ENCODE measurements at regions not wholly inside any gene's neighbourhood (a gene's known extent, or its start where the extent isn't known, plus 50 kb on each side); places are given as distances from the start of the nearest gene placed in this dataset.

GRCh38 chr10:52455098-52455497 lies 141.0 kb downstream of the DKK1 start:
- Histone ChIP-seq H4K5ac (ENCODE audit: low read depth, low read length) (peak overlapping the region; percentile 94), H2AK9ac (replicated peaks; ENCODE audit: low read depth, low read length, poor library complexity) (peak overlapping the region; percentile 31), H2BK20ac (ENCODE audit: low read depth, low read length) (peak overlapping the region; percentile 85), H3K4me3 (ENCODE audit: insufficient read depth, low read depth, low read length) (no peak overlapping the region), H3K56ac (ENCODE audit: extremely low read depth, insufficient read depth, low read length) (0 out of 2 replicates have a peak overlapping the region, but pooled peaks have one; percentile 1), H4K91ac (ENCODE audit: insufficient read depth, low read depth, low read length) (peak overlapping the region; percentile 77), H3K27me3 (ENCODE audit: control insufficient read depth, insufficient read depth, low read length) (no peaks in the 10 kb centered on the region), H3K23ac (ENCODE audit: low read depth, low read length) (peak overlapping the region; percentile 18), H2AFZ (replicated peaks; ENCODE audit: low read length, poor library complexity) (peak overlapping the region; percentile 69), H3K9ac (ENCODE audit: low read depth, low read length) (no peak overlapping the region), H3K9me3 (ENCODE audit: control insufficient read depth, insufficient read depth, low read length) (no peaks in the 10 kb centered on the region), H3K4me1 (ENCODE audit: control insufficient read depth, insufficient read depth, low read length) (peaks cover 16% of the 10 kb centered on the region), H3K4me2 (ENCODE audit: low read depth, low read length) (no peak overlapping the region; the same call in 1 of the 2 replicates), H2BK5ac (ENCODE audit: low read depth, low read length, poor library complexity, severe bottlenecking) (peak overlapping the region; percentile 86), H2BK15ac (ENCODE audit: low read depth, low read length) (peak overlapping the region; percentile 43; the same call in 2 of the 3 replicates), H3K14ac (replicated peaks; ENCODE audit: low read depth, low read length) (peak overlapping the region; percentile 88), H2BK120ac (ENCODE audit: low read depth, low read length) (peak overlapping the region; percentile 93), H3K79me1 (ENCODE audit: low read depth in 1 of 2, low read length in 2 of 2) (no peaks in the 10 kb centered on the region), H3K18ac (ENCODE audit: low read depth, low read length) (peak overlapping the region; percentile 88; the same call in 1 of the 2 replicates), H2AK5ac (ENCODE audit: low read depth, low read length) (peak overlapping the region; percentile 59), H4K20me1 (ENCODE audit: insufficient read depth, low read length) (no peaks in the 10 kb centered on the region), H3K36me3 (ENCODE audit: control insufficient read depth, insufficient read depth, low read length) (no peaks in the 10 kb centered on the region), H4K8ac (ENCODE audit: low read depth in 2 of 2, low read length in 2 of 2) (peak overlapping the region; percentile 36 to 76; a peak in 3 of 4 replicates), H3K9me1 (ENCODE audit: insufficient read depth, low read length) (peaks cover 8% of the 10 kb centered on the region; the same call in 1 of the 2 replicates), H3K4ac (ENCODE audit: low read depth, low read length) (peak overlapping the region; percentile 83), H3K27ac (ENCODE audit: insufficient read depth, low read length) (no peak overlapping the region; the same call in 1 of the 2 replicates)
- TF ChIP-seq, protein P1, sequence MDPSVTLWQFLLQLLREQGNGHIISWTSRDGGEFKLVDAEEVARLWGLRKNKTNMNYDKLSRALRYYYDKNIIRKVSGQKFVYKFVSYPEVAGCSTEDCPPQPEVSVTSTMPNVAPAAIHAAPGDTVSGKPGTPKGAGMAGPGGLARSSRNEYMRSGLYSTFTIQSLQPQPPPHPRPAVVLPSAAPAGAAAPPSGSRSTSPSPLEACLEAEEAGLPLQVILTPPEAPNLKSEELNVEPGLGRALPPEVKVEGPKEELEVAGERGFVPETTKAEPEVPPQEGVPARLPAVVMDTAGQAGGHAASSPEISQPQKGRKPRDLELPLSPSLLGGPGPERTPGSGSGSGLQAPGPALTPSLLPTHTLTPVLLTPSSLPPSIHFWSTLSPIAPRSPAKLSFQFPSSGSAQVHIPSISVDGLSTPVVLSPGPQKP (IDR thresholded peaks at IDR 0.05; ENCODE audit: borderline replicate concordance, low read depth, low read length), result no peak
- TF ChIP-seq MXI1 (IDR thresholded peaks at IDR 0.05; ENCODE audit: borderline replicate concordance, low read depth, low read length), result no peak
- TF ChIP-seq RFX5 (IDR thresholded peaks at IDR 0.05; ENCODE audit: low read depth, low read length), result no peak
- no peak for TF ChIP-seq CHD1 (IDR thresholded peaks at IDR 0.05; ENCODE audit: low read depth, low read length)
- no peak for TF ChIP-seq BHLHE40 (IDR thresholded peaks at IDR 0.05; ENCODE audit: low read depth, low read length)
- TF ChIP-seq NFE2L2 (IDR thresholded peaks at IDR 0.05; ENCODE audit: low read depth, low read length), result no peak
- TF ChIP-seq RCOR1 (IDR thresholded peaks at IDR 0.05; ENCODE audit: insufficient replicate concordance, low read length), result no peak
- TF ChIP-seq SMC3 (IDR thresholded peaks at IDR 0.05; ENCODE audit: low read depth, low read length), result no peak
- no peak for TF ChIP-seq FOS (IDR thresholded peaks at IDR 0.05; ENCODE audit: low read depth, low read length)
- TF ChIP-seq MAZ (IDR thresholded peaks at IDR 0.05; ENCODE audit: borderline replicate concordance, low read depth, low read length), result no peak
- TF ChIP-seq CTCF (conservative IDR thresholded peaks at IDR 0.05; ENCODE audit: low read depth, low read length), result no peak
- no peak for TF ChIP-seq POLR2A (IDR thresholded peaks at IDR 0.05; ENCODE audit: low read depth, low read length)
- TF ChIP-seq, protein P2, sequence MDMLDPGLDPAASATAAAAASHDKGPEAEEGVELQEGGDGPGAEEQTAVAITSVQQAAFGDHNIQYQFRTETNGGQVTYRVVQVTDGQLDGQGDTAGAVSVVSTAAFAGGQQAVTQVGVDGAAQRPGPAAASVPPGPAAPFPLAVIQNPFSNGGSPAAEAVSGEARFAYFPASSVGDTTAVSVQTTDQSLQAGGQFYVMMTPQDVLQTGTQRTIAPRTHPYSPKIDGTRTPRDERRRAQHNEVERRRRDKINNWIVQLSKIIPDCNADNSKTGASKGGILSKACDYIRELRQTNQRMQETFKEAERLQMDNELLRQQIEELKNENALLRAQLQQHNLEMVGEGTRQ (IDR thresholded peaks at IDR 0.05; ENCODE audit: low read depth, low read length), result no peak
- no peak for TF ChIP-seq CEBPB (IDR thresholded peaks at IDR 0.05; ENCODE audit: low read depth, low read length)
- TF ChIP-seq MAFK (IDR thresholded peaks at IDR 0.05; ENCODE audit: low read depth, low read length), result no peak
- no peak for TF ChIP-seq RAD21 (IDR thresholded peaks at IDR 0.05; ENCODE audit: low read length)
- no peak; the same call in 1 of the 2 replicates for ATAC-seq (ENCODE audit: low read depth)
- in situ Hi-C loops (cut with MboI; ENCODE audit: low sequenced_read_pairs), result no loop called here
- POLR2A ChIA-PET (ENCODE audit: unreplicated experiment), result no interaction called here
- 90% methylated on average over 3 of the region's 3 CpGs; no CpG with 5 or more reads in 1 of the 2 experiments for WGBS, 2 experiments (ENCODE audit: extremely low coverage in 2 of 2, insufficient read length in 1 of 2)
- peak; percentile 30 for DNase-seq
- CTCF ChIA-PET, result interaction anchor here (0.5 kb wide), 1 partner anchor 13 kb away, joined by 3 read pairs; no protein-coding TSS in a partner anchor
- BruUV-seq (replicated peaks), result no TSS peak
- intact Hi-C loops (cut with micrococcal nuclease), result no loop called here
- dilution Hi-C loops (cut with HindIII; ENCODE audit: low sequenced_read_pairs, unreplicated experiment), result no loop called here

Data from IMR-90 (cell line).